CMK (cell line): ENCODE measurements at regions not wholly inside any gene's neighbourhood (a gene's known extent, or its start where the extent isn't known, plus 50 kb on each side); places are given as distances from the start of the nearest gene placed in this dataset.

Experiments used
- DNase-seq: peaks from one replicate; pipeline ENCODE4 v3.0.0-alpha.2; 2010; ENCODE audit warnings: low read depth

DNA sequence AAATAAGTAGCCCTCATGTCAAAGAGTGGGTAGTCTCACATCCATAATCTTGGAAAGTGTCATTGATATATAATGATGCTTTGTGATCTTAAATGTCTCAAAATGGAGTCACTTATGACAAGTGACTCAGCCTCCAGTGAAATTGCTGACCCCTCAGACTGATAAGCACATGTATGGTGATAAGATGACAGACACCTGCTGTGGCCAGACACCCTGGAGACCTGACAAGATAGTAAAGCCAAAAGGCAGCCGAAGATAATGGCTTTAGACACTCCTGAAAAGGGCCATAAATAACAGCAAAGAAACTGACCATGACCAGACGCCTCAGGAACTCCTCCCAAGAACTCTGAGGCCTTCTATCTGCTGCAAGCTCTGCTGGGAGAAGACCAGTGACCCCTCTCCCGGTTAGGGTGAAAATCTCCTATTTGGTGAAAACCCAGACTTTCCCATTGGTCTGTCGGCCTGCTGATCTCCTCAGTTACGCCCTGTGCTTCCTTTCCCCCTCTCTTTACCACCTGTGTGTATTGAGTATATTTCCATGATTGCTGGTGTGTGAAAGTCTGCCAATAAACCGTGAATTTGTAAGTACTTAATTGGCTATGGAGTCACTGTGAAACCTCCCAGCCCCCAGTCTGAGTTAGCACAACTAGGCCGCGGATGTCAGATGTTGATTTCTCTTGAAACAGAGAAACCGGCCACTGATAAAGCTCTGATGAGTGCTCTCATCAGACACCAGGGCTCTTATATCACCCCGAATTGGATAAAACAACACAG lies 226.7 kb upstream of the MYOCD start:
- DNase-seq, result no peak

DNA sequence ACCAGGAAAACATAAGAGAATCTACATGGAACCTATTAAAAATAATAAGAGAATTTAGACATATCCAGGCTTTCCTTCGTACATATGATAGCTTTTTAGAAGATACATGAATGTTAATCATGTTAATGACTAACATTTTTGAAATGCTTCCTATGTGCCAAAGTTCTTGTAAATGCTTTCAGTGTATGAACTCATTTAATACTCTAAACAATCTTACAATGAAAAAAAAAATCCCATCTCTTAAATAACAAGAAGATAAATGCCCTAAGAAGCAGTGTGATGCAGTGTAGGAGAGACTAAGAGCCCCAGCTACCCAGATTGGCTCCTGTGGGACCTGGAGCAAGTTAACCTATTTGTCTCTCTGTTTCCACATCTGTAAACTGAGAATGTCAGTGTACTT lies 220.4 kb upstream of the MYOCD start:
- no peak for DNase-seq

GRCh38 chr17:12457493-12457892 lies 208.2 kb upstream of the MYOCD start:
- DNase-seq, result no peak

DNA sequence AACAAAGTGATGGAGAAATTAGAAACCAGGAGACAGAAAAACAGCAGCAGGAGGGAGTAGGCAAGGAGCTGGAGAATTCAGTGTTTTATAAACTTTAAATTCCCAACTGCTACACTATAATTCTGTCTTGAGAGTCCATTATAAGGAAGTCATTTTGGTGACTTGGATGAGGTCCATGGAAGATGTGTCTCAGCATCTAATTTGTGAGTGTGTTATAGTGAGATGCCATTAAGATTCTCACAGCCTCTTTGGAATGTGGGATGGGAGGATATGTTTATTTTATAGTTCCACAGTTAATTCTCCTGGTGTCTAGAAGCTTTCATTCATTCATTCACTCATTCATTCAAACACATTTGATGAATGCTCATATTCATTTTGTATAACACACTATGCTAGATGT lies 206.0 kb upstream of the MYOCD start:
- DNase-seq, result no peak

- DNase-seq, result no peak
Observed at GRCh38 chr17:12463102-12463501, 202.6 kb upstream of the MYOCD start.

- no peak for DNase-seq
Observed at GRCh38 chr17:12472252-12473173, 193.2 kb upstream of the MYOCD start.

DNA sequence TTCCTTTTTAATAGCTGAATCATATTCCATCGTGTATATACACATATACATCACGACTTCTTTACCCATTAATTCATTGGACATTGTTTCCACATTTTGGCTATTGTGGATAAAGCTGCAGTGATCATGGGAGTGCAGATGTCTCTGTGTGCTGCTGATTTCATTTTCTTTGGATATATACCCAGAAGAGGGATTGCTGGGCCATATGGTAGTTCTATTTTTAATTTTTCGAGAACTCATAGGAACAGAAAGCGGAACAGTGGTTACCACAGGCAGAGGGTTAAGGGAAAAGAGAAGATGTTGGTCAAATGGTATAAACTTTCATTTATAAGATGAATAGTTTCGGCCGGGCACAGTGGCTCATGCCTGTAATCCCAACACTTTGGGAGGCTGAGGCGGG lies 187.4 kb upstream of the MYOCD start:
- no peak for DNase-seq

- DNase-seq, result no peak
Observed at GRCh38 chr17:12485361-12485906, 180.3 kb upstream of the MYOCD start.

DNA sequence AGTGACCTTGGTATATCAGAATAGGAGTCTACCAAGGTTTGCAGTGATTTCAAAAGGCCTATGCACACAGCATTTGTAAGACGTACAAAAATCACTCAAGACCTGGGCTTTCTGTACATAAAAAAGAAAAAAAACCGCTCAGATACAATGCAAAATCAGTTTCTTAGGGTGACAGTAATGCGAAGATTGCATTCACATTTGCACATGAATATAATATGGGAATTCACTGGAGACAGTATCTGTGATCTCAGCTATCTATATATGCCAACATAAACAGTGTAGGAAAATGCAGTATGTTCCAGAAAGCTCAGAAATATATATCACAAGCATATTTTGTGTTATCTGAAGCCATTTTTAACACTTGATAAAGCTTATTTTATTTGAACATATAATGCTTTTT lies 176.4 kb upstream of the MYOCD start:
- no peak for DNase-seq

GRCh38 chr17:12492450-12492849 lies 173.2 kb upstream of the MYOCD start:
- no peak for DNase-seq

DNA sequence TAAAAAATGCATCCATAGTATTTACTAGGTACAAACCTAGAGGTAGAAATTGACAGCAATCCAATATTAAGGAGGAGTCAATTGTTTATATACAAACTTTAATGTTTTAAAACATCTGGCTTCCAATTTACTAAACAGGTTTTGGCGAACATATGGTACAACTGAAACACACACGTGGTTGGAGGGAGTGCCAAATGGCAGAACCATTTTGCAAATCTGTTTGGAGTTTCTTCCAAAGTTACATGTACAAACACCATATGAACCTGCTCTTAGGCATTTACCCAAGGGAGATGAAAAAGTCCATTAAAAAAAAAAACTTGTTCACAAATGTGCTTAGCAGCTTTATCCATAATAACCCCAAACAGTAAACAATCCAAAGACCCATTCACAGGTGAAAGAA lies 159.8 kb upstream of the MYOCD start:
- no peak for DNase-seq

DNA sequence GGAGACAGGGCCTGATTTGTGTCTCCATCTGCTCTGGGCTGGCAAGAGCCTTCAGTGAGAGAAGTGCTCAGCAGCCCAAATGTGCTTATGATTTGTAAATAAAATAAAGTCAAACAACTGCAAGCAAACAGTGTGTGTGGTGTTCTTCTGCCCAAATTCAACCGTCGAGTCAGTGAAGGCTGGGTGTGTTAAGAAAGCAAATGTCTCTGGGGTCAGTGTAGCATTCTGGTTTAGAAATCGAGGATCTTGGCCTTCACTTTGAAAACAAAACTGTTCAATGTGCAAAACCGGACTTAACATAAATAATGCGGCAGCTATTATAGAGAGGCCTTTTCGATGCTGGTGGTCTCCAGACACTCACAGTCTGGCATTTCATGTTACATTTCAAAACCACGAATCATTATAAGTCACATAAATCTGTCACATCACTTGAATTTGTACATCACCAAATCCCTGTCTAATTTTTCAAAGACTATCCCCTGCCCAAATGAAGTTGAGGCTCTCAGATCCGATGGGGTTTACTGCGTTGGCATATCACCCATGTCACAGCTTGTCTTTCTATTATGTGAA lies 158.6 kb upstream of the MYOCD start:
- no peak for DNase-seq

GRCh38 chr17:12509801-12510200 lies 155.9 kb upstream of the MYOCD start:
- DNase-seq, result no peak

- DNase-seq, result no peak
Observed at GRCh38 chr17:12510535-12510934, 155.2 kb upstream of the MYOCD start.

DNA sequence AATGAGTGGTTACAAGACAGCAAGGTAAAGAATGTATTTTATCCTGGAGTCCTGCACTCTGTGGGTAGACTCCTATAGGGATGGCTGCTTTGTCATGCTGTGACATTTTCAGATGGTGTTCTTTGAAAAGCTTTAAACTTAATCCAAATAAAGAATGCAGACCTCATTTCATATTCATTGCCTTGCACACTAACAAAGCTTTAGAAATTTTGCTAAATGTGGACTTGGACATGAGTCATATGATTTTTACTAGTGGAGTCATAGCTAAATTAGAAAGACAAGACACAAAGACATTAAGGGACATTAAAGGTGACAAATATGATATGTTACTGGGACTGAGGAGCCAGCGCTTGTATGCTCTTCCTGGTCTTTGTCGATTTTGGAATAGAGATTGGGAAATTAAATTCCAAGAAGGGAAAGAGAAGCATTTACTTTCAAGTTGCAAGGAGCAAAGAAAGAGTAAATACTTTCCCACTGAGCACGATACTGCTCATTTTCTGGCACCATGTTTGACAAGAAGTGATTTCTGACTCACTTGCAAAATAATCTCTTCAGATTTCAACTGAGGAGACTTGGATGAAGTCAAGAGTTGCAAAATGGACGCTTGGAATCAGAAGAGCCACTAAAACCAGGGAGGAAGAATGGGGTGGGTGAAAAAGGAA lies 152.9 kb upstream of the MYOCD start:
- no peak for DNase-seq

DNA sequence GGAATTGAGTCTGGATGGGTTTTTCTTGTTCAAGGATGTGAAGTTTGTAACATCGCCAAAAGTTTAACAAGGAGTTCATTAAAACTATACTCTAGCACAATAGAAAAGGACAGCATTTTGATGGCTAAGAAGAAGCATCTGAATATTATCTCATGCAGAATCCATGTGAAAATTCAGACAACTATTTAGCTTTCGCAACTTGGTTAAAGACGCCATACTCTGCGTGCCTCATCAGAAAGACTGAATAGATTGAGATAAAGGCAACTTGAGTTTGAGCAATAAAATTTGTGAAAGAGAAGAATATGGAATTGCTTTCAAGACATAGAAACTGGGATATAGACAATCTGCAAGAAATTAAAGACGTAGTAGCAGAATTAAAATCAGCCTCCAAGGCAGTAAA lies 151.1 kb upstream of the MYOCD start:
- no peak for DNase-seq

DNA sequence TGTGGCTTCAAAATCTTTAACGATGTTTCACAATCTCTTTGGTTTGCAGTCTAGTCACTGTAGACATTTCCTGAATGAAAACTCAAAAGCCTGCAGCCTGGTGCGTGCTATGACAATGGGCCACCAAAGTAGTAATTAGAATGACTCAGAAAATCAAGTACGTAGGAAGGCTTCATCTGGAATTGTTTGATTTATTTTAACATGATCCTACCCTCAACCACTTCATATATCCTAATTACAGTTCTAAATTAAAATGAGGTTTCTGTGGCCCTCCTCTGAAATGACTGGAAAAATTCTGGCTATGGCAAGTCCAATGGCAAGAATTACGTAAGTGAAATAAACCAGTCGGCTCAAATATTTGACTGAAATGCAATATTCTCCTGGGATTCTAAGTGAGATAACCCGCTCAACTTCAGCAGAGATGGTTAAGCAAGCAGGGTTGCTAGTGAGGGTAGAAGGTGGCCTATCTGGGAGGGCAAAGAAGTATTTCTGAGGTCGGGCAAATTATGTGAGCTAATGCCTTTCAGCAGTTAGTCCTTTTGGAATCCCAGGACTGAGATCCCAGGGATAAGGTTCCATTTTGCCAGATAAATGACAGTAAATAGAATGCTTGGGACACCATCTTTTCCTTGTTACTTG lies 145.6 kb upstream of the MYOCD start:
- DNase-seq, result no peak

GRCh38 chr17:12521416-12521815 lies 144.3 kb upstream of the MYOCD start:
- no peak for DNase-seq

GRCh38 chr17:12522336-12522735 lies 143.4 kb upstream of the MYOCD start:
- no peak for DNase-seq

- DNase-seq, result no peak
Observed at GRCh38 chr17:12522743-12523183, 142.9 kb upstream of the MYOCD start.

DNA sequence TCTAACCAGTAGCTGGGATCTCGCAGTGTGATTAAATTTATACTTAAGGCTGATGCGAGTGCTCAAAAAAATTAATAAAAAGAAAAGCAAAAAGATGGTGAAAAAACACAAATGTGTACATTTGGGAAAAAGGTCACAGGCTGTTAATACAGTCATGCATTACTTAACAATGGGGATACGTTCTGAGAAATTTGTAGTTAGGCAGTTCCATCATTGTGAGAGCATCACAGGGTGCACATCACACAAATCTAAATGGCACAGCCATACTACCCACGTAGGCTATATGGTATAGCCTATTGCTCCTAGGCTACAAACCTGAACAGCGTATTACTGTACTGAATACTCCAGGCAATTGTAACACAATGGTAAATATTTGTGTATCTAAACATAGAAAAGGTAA lies 142.4 kb upstream of the MYOCD start:
- DNase-seq, result no peak

- no peak for DNase-seq
Observed at GRCh38 chr17:12528036-12528435, 137.7 kb upstream of the MYOCD start.
